ENCODE measurements at regions not wholly inside any gene's neighbourhood (a gene's known extent, or its start where the extent isn't known, plus 50 kb on each side); places are given as distances from the start of the nearest gene placed in this dataset.

DNA sequence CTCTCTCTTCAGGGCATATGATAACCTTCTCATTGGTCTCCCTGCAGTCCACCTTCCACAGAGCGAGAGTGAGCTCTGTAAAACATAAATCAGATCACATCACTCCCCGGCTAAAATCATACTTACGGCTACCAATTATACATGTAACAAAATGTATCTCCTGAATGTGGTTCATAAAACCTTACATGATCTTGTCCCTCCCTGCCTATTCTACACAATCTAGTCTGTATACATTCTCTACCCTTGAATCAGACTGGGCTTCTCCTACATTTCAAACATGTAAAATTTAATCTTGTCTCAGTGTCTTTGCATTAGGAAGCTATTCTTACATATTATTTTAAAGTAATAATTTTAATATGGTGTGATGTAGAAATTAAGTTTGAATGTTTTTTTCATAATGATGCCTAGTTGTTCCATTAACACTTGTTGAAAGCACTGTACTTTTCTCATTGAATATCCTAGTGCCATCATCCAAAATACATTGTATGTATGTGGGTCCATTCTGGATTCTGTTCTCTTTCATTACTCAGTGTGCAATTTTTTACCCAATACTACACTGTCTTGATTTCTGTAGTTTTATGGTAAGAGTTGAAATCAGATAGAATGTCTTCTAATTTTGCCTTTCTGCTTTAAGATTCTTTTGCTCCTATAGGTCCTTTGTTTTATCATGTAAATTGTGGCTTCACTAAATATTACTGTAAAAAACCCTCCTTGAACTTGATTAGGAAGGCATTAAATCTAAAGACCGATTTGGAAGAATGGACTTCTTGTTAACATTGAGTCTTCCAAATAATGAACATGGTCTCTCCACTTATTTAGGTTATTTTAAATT, 403.3 kb upstream of the EPHA7 start:
- H3K36me3 ChIP-seq = no peaks in the 10 kb centered on the region
- intact Hi-C loops (cut with micrococcal nuclease) = no loop called here
- TF ChIP-seq, protein P1, sequence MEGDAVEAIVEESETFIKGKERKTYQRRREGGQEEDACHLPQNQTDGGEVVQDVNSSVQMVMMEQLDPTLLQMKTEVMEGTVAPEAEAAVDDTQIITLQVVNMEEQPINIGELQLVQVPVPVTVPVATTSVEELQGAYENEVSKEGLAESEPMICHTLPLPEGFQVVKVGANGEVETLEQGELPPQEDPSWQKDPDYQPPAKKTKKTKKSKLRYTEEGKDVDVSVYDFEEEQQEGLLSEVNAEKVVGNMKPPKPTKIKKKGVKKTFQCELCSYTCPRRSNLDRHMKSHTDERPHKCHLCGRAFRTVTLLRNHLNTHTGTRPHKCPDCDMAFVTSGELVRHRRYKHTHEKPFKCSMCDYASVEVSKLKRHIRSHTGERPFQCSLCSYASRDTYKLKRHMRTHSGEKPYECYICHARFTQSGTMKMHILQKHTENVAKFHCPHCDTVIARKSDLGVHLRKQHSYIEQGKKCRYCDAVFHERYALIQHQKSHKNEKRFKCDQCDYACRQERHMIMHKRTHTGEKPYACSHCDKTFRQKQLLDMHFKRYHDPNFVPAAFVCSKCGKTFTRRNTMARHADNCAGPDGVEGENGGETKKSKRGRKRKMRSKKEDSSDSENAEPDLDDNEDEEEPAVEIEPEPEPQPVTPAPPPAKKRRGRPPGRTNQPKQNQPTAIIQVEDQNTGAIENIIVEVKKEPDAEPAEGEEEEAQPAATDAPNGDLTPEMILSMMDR (IDR thresholded peaks at IDR 0.05; ENCODE audit: borderline replicate concordance) = no peak
- H3K9me3 ChIP-seq (replicated peaks) = peaks cover 12% of the 10 kb centered on the region
- no peak overlapping the region for H3K4me3 ChIP-seq
- no peaks in the 10 kb centered on the region for H3K27me3 ChIP-seq (ENCODE audit: low read depth)
- H3K4me1 ChIP-seq = no peaks in the 10 kb centered on the region
- DNase-seq = no peak
- no peak overlapping the region for H3K27ac ChIP-seq (replicated peaks)

DNA sequence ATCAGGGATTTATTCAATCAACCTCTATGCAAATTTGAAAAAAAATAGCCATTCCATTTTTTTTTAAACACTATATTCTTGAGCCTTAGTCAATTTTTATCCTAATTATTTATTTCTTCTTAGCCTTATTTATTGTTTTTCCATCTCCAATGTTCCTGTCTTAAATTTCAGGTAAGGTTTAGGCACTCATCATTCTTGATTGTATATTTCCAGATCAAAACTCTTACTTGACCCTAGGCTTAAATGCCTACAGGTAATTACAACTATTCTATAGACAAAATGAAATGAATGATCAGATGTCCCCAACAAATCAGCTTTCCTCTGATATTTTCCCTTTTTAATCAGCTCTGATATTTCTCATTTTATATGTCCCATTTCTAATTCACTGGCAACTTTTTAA, 402.6 kb upstream of the EPHA7 start:
- TF ChIP-seq, protein P1 (IDR thresholded peaks at IDR 0.05; ENCODE audit: borderline replicate concordance) = no peak
- H3K9me3 ChIP-seq (replicated peaks) = peaks cover 12% of the 10 kb centered on the region
- intact Hi-C loops (cut with micrococcal nuclease) = no loop called here
- no peaks in the 10 kb centered on the region for H3K27me3 ChIP-seq (ENCODE audit: low read depth)
- H3K4me3 ChIP-seq = no peak overlapping the region
- no peak overlapping the region for H3K27ac ChIP-seq (replicated peaks)
- H3K4me1 ChIP-seq = no peaks in the 10 kb centered on the region
- no peak for DNase-seq
- no peaks in the 10 kb centered on the region for H3K36me3 ChIP-seq

DNA sequence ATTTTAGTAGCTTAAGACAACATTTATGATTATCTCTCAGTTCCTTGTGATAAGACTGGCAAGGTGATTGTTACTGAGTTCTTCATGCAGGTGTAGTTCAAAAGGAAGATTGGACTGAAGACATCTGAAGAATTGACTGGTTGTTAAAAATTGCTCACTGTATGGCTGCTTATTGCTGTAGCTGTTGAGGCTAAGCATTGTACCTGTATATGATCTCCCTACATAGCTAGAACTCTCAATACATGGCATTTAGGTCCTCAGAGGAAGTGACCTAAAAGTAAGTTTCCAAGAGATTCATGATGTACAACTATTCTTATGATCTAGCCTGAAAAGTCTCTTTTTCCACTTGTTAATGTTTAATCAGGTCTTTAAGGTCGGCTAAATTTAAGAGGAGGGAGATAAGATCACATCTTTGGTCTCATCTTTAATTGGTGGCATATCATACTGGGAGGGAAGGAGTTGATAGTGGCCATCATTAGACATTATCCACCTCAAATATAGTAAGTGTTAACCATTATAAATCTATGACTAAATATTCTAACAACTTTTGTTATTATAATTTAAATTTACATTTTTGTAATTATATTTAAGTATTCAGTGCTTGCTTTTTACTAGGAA, 401.2 kb upstream of the EPHA7 start:
- Histone ChIP-seq H3K27ac (replicated peaks) (no peak overlapping the region), H3K36me3 (no peaks in the 10 kb centered on the region), H3K9me3 (replicated peaks) (peaks cover 5% of the 10 kb centered on the region), H3K4me3 (no peak overlapping the region), H3K27me3 (ENCODE audit: low read depth) (no peaks in the 10 kb centered on the region), H3K4me1 (no peaks in the 10 kb centered on the region)
- intact Hi-C loops (cut with micrococcal nuclease) = no loop called here
- TF ChIP-seq, protein P1 (IDR thresholded peaks at IDR 0.05; ENCODE audit: borderline replicate concordance) = no peak
- DNase-seq = no peak

DNA sequence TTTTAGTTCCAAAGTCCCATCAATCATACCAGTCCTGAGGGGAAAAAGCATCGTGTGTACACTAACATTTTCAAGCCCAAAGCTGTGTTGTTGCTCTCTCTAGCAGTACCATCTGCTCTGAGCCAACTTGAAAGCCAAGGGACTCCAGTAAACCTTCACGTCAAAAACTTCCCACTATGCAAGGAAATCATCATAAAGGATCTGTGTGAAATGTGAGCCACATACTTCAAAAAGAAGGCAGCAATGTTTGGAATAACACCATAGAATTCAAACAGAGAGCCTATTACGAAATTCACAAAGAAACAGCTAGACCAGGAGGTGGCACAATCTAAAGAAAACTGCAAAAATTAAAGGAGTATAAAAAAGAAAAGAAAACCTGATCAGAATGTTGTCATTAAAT, 399.8 kb upstream of the EPHA7 start:
- TF ChIP-seq, protein P1 (IDR thresholded peaks at IDR 0.05; ENCODE audit: borderline replicate concordance) = no peak
- H3K27ac ChIP-seq (replicated peaks) = no peak overlapping the region
- intact Hi-C loops (cut with micrococcal nuclease) = no loop called here
- no peak overlapping the region for H3K4me3 ChIP-seq
- H3K27me3 ChIP-seq (ENCODE audit: low read depth) = no peaks in the 10 kb centered on the region
- no peak for DNase-seq
- peaks cover 9% of the 10 kb centered on the region for H3K9me3 ChIP-seq (replicated peaks)
- no peaks in the 10 kb centered on the region for H3K4me1 ChIP-seq
- no peaks in the 10 kb centered on the region for H3K36me3 ChIP-seq

DNA sequence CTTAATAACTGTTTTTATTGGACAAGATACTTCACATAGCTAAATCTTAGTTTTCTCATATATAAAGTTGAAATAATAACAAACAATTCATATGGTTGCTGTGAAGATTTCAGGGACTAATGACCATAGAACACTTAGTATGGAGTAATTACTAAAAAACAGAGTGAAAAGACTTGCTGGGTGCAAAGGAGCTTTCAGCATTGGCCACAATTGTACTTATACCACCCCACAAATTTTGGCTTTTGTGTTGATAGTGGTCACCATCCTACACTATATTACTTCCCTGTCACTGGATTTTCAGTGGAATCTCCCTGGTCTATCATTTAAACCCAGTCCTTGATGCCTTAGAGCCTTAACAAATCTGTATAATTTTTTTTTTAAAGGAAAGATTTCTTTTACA, 398.6 kb upstream of the EPHA7 start:
- TF ChIP-seq, protein P1 (IDR thresholded peaks at IDR 0.05; ENCODE audit: borderline replicate concordance) = no peak
- peaks cover 9% of the 10 kb centered on the region for H3K9me3 ChIP-seq (replicated peaks)
- no peak overlapping the region for H3K4me3 ChIP-seq
- H3K36me3 ChIP-seq = no peaks in the 10 kb centered on the region
- H3K27me3 ChIP-seq (ENCODE audit: low read depth) = no peaks in the 10 kb centered on the region
- H3K27ac ChIP-seq (replicated peaks) = no peak overlapping the region
- intact Hi-C loops (cut with micrococcal nuclease) = no loop called here
- no peak for DNase-seq
- no peaks in the 10 kb centered on the region for H3K4me1 ChIP-seq

Data from left ventricle myocardium inferior (tissue), 1 donor.